NCI-H510A treated with DMSO at 0.1 percent for 48 hours (cell line): ENCODE measurements at regions not wholly inside any gene's neighbourhood (a gene's known extent, or its start where the extent isn't known, plus 50 kb on each side); places are given as distances from the start of the nearest gene placed in this dataset.

Source experiments
- DNase-seq: peaks from one replicate; lab custom pipeline; 2025; lab: John Stamatoyannopoulos, UW

- DNase-seq = peak; percentile 13
Measured at GRCh38 chr9:96183751-96184150, 118.2 kb downstream of the HSD17B3 start.

- no peak for DNase-seq
Measured at GRCh38 chr9:96178153-96178552, 123.8 kb downstream of the HSD17B3 start.

GRCh38 chr9:96177719-96178028 is 124.3 kb downstream of the HSD17B3 start:
- no peak for DNase-seq

- DNase-seq = no peak
Measured at GRCh38 chr9:96177005-96177718, 124.8 kb downstream of the HSD17B3 start.

GRCh38 chr9:96175796-96176195 is 126.2 kb downstream of the HSD17B3 start:
- DNase-seq = no peak

GRCh38 chr9:96175001-96175400 is 127.0 kb downstream of the HSD17B3 start:
- DNase-seq = no peak

GRCh38 chr9:96174371-96174770 is 127.6 kb downstream of the HSD17B3 start:
- DNase-seq = no peak

GRCh38 chr9:96173640-96174039 is 128.3 kb downstream of the HSD17B3 start:
- no peak for DNase-seq

GRCh38 chr9:96172797-96173196 is 129.2 kb downstream of the HSD17B3 start:
- no peak for DNase-seq

GRCh38 chr9:96171728-96172127 is 130.2 kb downstream of the HSD17B3 start:
- no peak for DNase-seq

GRCh38 chr9:96169901-96170300 is 132.1 kb downstream of the HSD17B3 start:
- DNase-seq = no peak

GRCh38 chr9:96169484-96169883 is 132.5 kb downstream of the HSD17B3 start:
- no peak for DNase-seq

GRCh38 chr9:96168882-96169281 is 133.1 kb downstream of the HSD17B3 start:
- no peak for DNase-seq

- no peak for DNase-seq
Measured at GRCh38 chr9:96167011-96167410, 135.0 kb downstream of the HSD17B3 start.

- no peak for DNase-seq
Measured at GRCh38 chr9:96164268-96164683, 137.7 kb downstream of the HSD17B3 start.

GRCh38 chr9:96163712-96164111 is 138.3 kb downstream of the HSD17B3 start:
- no peak for DNase-seq

GRCh38 chr9:96163161-96163560 is 138.8 kb downstream of the HSD17B3 start:
- no peak for DNase-seq

GRCh38 chr9:96161819-96162218 is 140.2 kb downstream of the HSD17B3 start:
- no peak for DNase-seq

GRCh38 chr9:96160866-96161265 is 141.1 kb downstream of the HSD17B3 start:
- no peak for DNase-seq

- DNase-seq = no peak
Measured at GRCh38 chr9:96160168-96160567, 141.8 kb downstream of the HSD17B3 start.

- no peak for DNase-seq
Measured at GRCh38 chr9:96159596-96159995, 142.4 kb downstream of the HSD17B3 start.

- no peak for DNase-seq
Measured at GRCh38 chr9:96158909-96159575, 142.9 kb downstream of the HSD17B3 start.

- no peak for DNase-seq
Measured at GRCh38 chr9:96158147-96158546, 143.8 kb downstream of the HSD17B3 start.

GRCh38 chr9:96157675-96158074 is 144.3 kb downstream of the HSD17B3 start:
- no peak for DNase-seq
